ENCODE measurements at regions not wholly inside any gene's neighbourhood (a gene's known extent, or its start where the extent isn't known, plus 50 kb on each side); places are given as distances from the start of the nearest gene placed in this dataset.

- no peak for DNase-seq
These were observed 179.5 kb downstream of the SMIM20 start for GRCh38 chr4:26093551-26093950.

GRCh38 chr4:26094076-26094475 is 180.1 kb downstream of the SMIM20 start:
- Mint-ChIP-seq H3K27ac (no peak overlapping the region), H3K27me3 (ENCODE audit: low read depth in 3 of 3) (peaks cover 6 to 10% (median 8%) of the 10 kb centered on the region in 3 donors), H3K36me3 (peaks cover 0 to 2% of the 10 kb centered on the region in 2 donors), H3K9me3 (peaks cover 9 to 29% (median 18%) of the 10 kb centered on the region in 7 donors), H3K4me1 (no peaks in the 10 kb centered on the region), H3K4me3 (no peak overlapping the region)
- Histone ChIP-seq H3K4me2 (replicated peaks; ENCODE audit: extremely low read depth, low read length, poor library complexity, severe bottlenecking) (no peak overlapping the region), H3K9me3 (replicated peaks in 1 of 2; ENCODE audit: control insufficient read depth in 1 of 2, insufficient read depth in 1 of 2, low read length in 2 of 2) (peaks cover 6 to 19% of the 10 kb centered on the region in 2 donors), H2AFZ (ENCODE audit: insufficient read depth, low read depth, low read length, poor library complexity, severe bottlenecking) (no peak overlapping the region), H3K4me3 (replicated peaks in 1 of 3; ENCODE audit: low read depth in 2 of 3, low read length in 3 of 3) (no peak overlapping the region), H3K79me2 (ENCODE audit: insufficient read depth, low read length) (no peaks in the 10 kb centered on the region), H3K27ac (ENCODE audit: low read depth in 1 of 2, low read length in 2 of 2) (no peak overlapping the region), H3K27me3 (ENCODE audit: control insufficient read depth in 2 of 2, insufficient read depth in 2 of 2, low read length in 2 of 2) (no peaks in the 10 kb centered on the region), H4K20me1 (ENCODE audit: insufficient read depth, low read length) (no peaks in the 10 kb centered on the region), H3K9ac (ENCODE audit: insufficient read depth, low read length, poor library complexity, severe bottlenecking) (no peak overlapping the region), H3K36me3 (replicated peaks in 1 of 2; ENCODE audit: control insufficient read depth in 1 of 2, insufficient read depth in 2 of 2, low read length in 2 of 2) (no peaks in the 10 kb centered on the region), H3K4me1 (ENCODE audit: control insufficient read depth in 1 of 2, insufficient read depth in 2 of 2, low read length in 2 of 2) (no peaks in the 10 kb centered on the region)
- WGBS (ENCODE audit: insufficient coverage): no CpG with 5 or more reads among the region's 2 CpGs
- intact Hi-C loops (cut with micrococcal nuclease): no loop called here
- no peak for DNase-seq
- TF ChIP-seq CTCF (IDR thresholded peaks at IDR 0.05): no peak

More at GRCh38 chr4:26093551-26093950, 179.5 kb downstream of the SMIM20 start:
- Histone ChIP-seq H4K20me1 (ENCODE audit: insufficient read depth, low read length) (no peaks in the 10 kb centered on the region), H3K4me2 (replicated peaks; ENCODE audit: extremely low read depth, low read length, poor library complexity, severe bottlenecking) (no peak overlapping the region), H3K9ac (ENCODE audit: insufficient read depth, low read length, poor library complexity, severe bottlenecking) (no peak overlapping the region), H3K27ac (ENCODE audit: low read depth in 1 of 2, low read length in 2 of 2) (no peak overlapping the region), H3K4me1 (ENCODE audit: control insufficient read depth in 1 of 2, insufficient read depth in 2 of 2, low read length in 2 of 2) (peaks cover 0 to under 1% of the 10 kb centered on the region in 2 donors), H3K36me3 (replicated peaks in 1 of 2; ENCODE audit: control insufficient read depth in 1 of 2, insufficient read depth in 2 of 2, low read length in 2 of 2) (no peaks in the 10 kb centered on the region), H3K27me3 (ENCODE audit: control insufficient read depth in 2 of 2, insufficient read depth in 2 of 2, low read length in 2 of 2) (no peaks in the 10 kb centered on the region), H2AFZ (ENCODE audit: insufficient read depth, low read depth, low read length, poor library complexity, severe bottlenecking) (no peak overlapping the region), H3K79me2 (ENCODE audit: insufficient read depth, low read length) (no peaks in the 10 kb centered on the region), H3K9me3 (replicated peaks in 1 of 2; ENCODE audit: control insufficient read depth in 1 of 2, insufficient read depth in 1 of 2, low read length in 2 of 2) (peaks cover 5 to 14% of the 10 kb centered on the region in 2 donors), H3K4me3 (replicated peaks in 1 of 3; ENCODE audit: low read depth in 2 of 3, low read length in 3 of 3) (no peak overlapping the region)
- peaks cover 5% of the 10 kb centered on the region for H3K4me1 Mint-ChIP-seq
- H3K9me3 Mint-ChIP-seq: peaks cover 9 to 29% (median 18%) of the 10 kb centered on the region in 7 donors
- TF ChIP-seq CTCF (IDR thresholded peaks at IDR 0.05): no peak
- no peak overlapping the region for H3K27ac Mint-ChIP-seq
- H3K36me3 Mint-ChIP-seq: peaks cover 0 to 2% of the 10 kb centered on the region in 2 donors
- H3K4me3 Mint-ChIP-seq: no peak overlapping the region
- intact Hi-C loops (cut with micrococcal nuclease): no loop called here
- peaks cover 8 to 10% (median 8%) of the 10 kb centered on the region in 3 donors for H3K27me3 Mint-ChIP-seq (ENCODE audit: low read depth in 3 of 3)
- 0% methylated on average over 1 of the region's 3 CpGs for WGBS (ENCODE audit: insufficient coverage)

All from CD14-positive monocyte (primary cell).